ENCODE measurements at regions not wholly inside any gene's neighbourhood (a gene's known extent, or its start where the extent isn't known, plus 50 kb on each side); places are given as distances from the start of the nearest gene placed in this dataset.

GRCh38 chr6:156316583-156317125 is 460.5 kb upstream of the ARID1B start:
- no peak for TF ChIP-seq CTCF (conservative IDR thresholded peaks at IDR 0.05; ENCODE audit: low read depth)
- no peak overlapping the region for H3K27ac ChIP-seq
- CTCF ChIA-PET: interaction anchor here (0.7 kb wide), 1 partner anchor 84 kb away, joined by 3 read pairs; no protein-coding TSS in a partner anchor
- POLR2A ChIA-PET (ENCODE audit: low non-redundant PET): no interaction called here
- no peak for DNase-seq (ENCODE audit: low spot score)

- CTCF ChIA-PET: no interaction called here
- H3K27ac ChIP-seq: no peak overlapping the region
- no peak for DNase-seq (ENCODE audit: low spot score)
- POLR2A ChIA-PET (ENCODE audit: low non-redundant PET): no interaction called here
- no peak for TF ChIP-seq CTCF (conservative IDR thresholded peaks at IDR 0.05; ENCODE audit: low read depth)
Observed at GRCh38 chr6:156315146-156315545, 462.0 kb upstream of the ARID1B start.

- TF ChIP-seq CTCF (conservative IDR thresholded peaks at IDR 0.05; ENCODE audit: low read depth): no peak
- ChIA-PET CTCF (interaction anchor here (0.6 kb wide), 1 partner anchor 98 kb away, joined by 3 read pairs; no protein-coding TSS in a partner anchor), POLR2A (ENCODE audit: low non-redundant PET) (no interaction called here)
- H3K27ac ChIP-seq: no peak overlapping the region
- DNase-seq (ENCODE audit: low spot score): no peak
Observed at GRCh38 chr6:156313037-156313436, 464.1 kb upstream of the ARID1B start.

GRCh38 chr6:156311291-156311690 is 465.9 kb upstream of the ARID1B start:
- no peak overlapping the region for H3K27ac ChIP-seq
- POLR2A ChIA-PET (ENCODE audit: low non-redundant PET): no interaction called here
- no peak for TF ChIP-seq CTCF (conservative IDR thresholded peaks at IDR 0.05; ENCODE audit: low read depth)
- DNase-seq (ENCODE audit: low spot score): no peak
- CTCF ChIA-PET: no interaction called here

- CTCF ChIA-PET: no interaction called here
- no peak for TF ChIP-seq CTCF (conservative IDR thresholded peaks at IDR 0.05; ENCODE audit: low read depth)
- H3K27ac ChIP-seq: no peak overlapping the region
- no peak for DNase-seq (ENCODE audit: low spot score)
- POLR2A ChIA-PET (ENCODE audit: low non-redundant PET): interaction anchor here (0.6 kb wide), 1 partner anchor 994 kb away, joined by 4 read pairs; no protein-coding TSS in a partner anchor
Observed at GRCh38 chr6:156310701-156311100, 466.5 kb upstream of the ARID1B start.

- no peak for TF ChIP-seq CTCF (conservative IDR thresholded peaks at IDR 0.05; ENCODE audit: low read depth)
- DNase-seq (ENCODE audit: low spot score): no peak
- POLR2A ChIA-PET (ENCODE audit: low non-redundant PET): interaction anchor here (0.7 kb wide), 1 partner anchor 135 kb away, joined by 3 read pairs; no protein-coding TSS in a partner anchor
- no peak overlapping the region for H3K27ac ChIP-seq
- CTCF ChIA-PET: no interaction called here
Observed at GRCh38 chr6:156309017-156309416, 468.2 kb upstream of the ARID1B start.

Data from RWPE1 (cell line).